GM18520 (cell line): ENCODE measurements at regions not wholly inside any gene's neighbourhood (a gene's known extent, or its start where the extent isn't known, plus 50 kb on each side); places are given as distances from the start of the nearest gene placed in this dataset.

ENCODE experiments used
- ATAC-seq: cut with Tn5 transposase; IDR thresholded peaks from one replicate; pipeline ENCODE4 v1.9.1; 2021; ENCODE audit not compliant: unreplicated experiment

- no peak for ATAC-seq
These were observed 99.7 kb upstream of the SYT1 start for GRCh38 chr12:78764913-78765312.

- ATAC-seq: no peak
These were observed 97.2 kb upstream of the SYT1 start for GRCh38 chr12:78767264-78767981.

- no peak for ATAC-seq
These were observed 86.2 kb upstream of the SYT1 start for GRCh38 chr12:78778339-78778738.

GRCh38 chr12:78787576-78787975 lies 77.0 kb upstream of the SYT1 start:
- no peak for ATAC-seq

GRCh38 chr12:78790148-78790547 lies 74.4 kb upstream of the SYT1 start:
- ATAC-seq: no peak

GRCh38 chr12:78792052-78792698 lies 72.4 kb upstream of the SYT1 start:
- no peak for ATAC-seq

GRCh38 chr12:78793491-78793890 lies 71.1 kb upstream of the SYT1 start:
- no peak for ATAC-seq

GRCh38 chr12:78793982-78794381 lies 70.6 kb upstream of the SYT1 start:
- no peak for ATAC-seq

- ATAC-seq: no peak
These were observed 68.6 kb upstream of the SYT1 start for GRCh38 chr12:78795934-78796445.

- ATAC-seq: no peak
These were observed 67.2 kb upstream of the SYT1 start for GRCh38 chr12:78797196-78797931.

GRCh38 chr12:78799649-78800048 lies 64.9 kb upstream of the SYT1 start:
- ATAC-seq: no peak

GRCh38 chr12:78802593-78802992 lies 62.0 kb upstream of the SYT1 start:
- ATAC-seq: no peak

GRCh38 chr12:78804262-78804661 lies 60.3 kb upstream of the SYT1 start:
- ATAC-seq: no peak
